ENCODE measurements at regions not wholly inside any gene's neighbourhood (a gene's known extent, or its start where the extent isn't known, plus 50 kb on each side); places are given as distances from the start of the nearest gene placed in this dataset.

GRCh38 chr6:159506048-159506447 is 187.0 kb downstream of the SOD2 start:
- DNase-seq (ENCODE audit: low read depth), result no peak
- Histone ChIP-seq H3K27me3 (ENCODE audit: control insufficient read depth, insufficient read depth, low read length) (no peaks in the 10 kb centered on the region), H3K36me3 (ENCODE audit: control insufficient read depth, insufficient read depth, low read length) (no peaks in the 10 kb centered on the region), H3K4me3 (ENCODE audit: low read depth, low read length) (no peak overlapping the region)
- TF ChIP-seq CTCF (IDR thresholded peaks at IDR 0.05; ENCODE audit: insufficient read depth, low read length, poor library complexity, severe bottlenecking), result no peak

GRCh38 chr6:159505140-159505922 is 187.7 kb downstream of the SOD2 start:
- Histone ChIP-seq H3K36me3 (ENCODE audit: control insufficient read depth, insufficient read depth, low read length) (no peaks in the 10 kb centered on the region), H3K4me3 (ENCODE audit: low read depth, low read length) (no peak overlapping the region), H3K27me3 (ENCODE audit: control insufficient read depth, insufficient read depth, low read length) (no peaks in the 10 kb centered on the region)
- DNase-seq (ENCODE audit: low read depth), result no peak
- TF ChIP-seq CTCF (IDR thresholded peaks at IDR 0.05; ENCODE audit: insufficient read depth, low read length, poor library complexity, severe bottlenecking), result no peak

GRCh38 chr6:159501558-159501957 is 191.5 kb downstream of the SOD2 start:
- Histone ChIP-seq H3K27me3 (ENCODE audit: control insufficient read depth, insufficient read depth, low read length) (no peaks in the 10 kb centered on the region), H3K36me3 (ENCODE audit: control insufficient read depth, insufficient read depth, low read length) (no peaks in the 10 kb centered on the region), H3K4me3 (ENCODE audit: low read depth, low read length) (no peak overlapping the region)
- no peak for TF ChIP-seq CTCF (IDR thresholded peaks at IDR 0.05; ENCODE audit: insufficient read depth, low read length, poor library complexity, severe bottlenecking)
- no peak for DNase-seq (ENCODE audit: low read depth)

- Histone ChIP-seq H3K36me3 (ENCODE audit: control insufficient read depth, insufficient read depth, low read length) (no peaks in the 10 kb centered on the region), H3K27me3 (ENCODE audit: control insufficient read depth, insufficient read depth, low read length) (no peaks in the 10 kb centered on the region), H3K4me3 (ENCODE audit: low read depth, low read length) (no peak overlapping the region)
- TF ChIP-seq CTCF (IDR thresholded peaks at IDR 0.05; ENCODE audit: insufficient read depth, low read length, poor library complexity, severe bottlenecking), result no peak
- no peak for DNase-seq (ENCODE audit: low read depth)
Observed at GRCh38 chr6:159499034-159499433, 194.0 kb downstream of the SOD2 start.

- Histone ChIP-seq H3K36me3 (ENCODE audit: control insufficient read depth, insufficient read depth, low read length) (no peaks in the 10 kb centered on the region), H3K4me3 (ENCODE audit: low read depth, low read length) (no peak overlapping the region), H3K27me3 (ENCODE audit: control insufficient read depth, insufficient read depth, low read length) (no peaks in the 10 kb centered on the region)
- no peak for DNase-seq (ENCODE audit: low read depth)
- TF ChIP-seq CTCF (IDR thresholded peaks at IDR 0.05; ENCODE audit: insufficient read depth, low read length, poor library complexity, severe bottlenecking), result no peak
Observed at GRCh38 chr6:159494586-159494972, 198.5 kb downstream of the SOD2 start.

Measured in kidney epithelial cell (primary cell).